Gastroesophageal sphincter (tissue), 4 donors: ENCODE measurements at regions not wholly inside any gene's neighbourhood (a gene's known extent, or its start where the extent isn't known, plus 50 kb on each side); places are given as distances from the start of the nearest gene placed in this dataset.

Experiments used
- ATAC-seq: fragments of 150-250 bp; one replicate; pipeline ENCODE4 v1.9.1; 2016; ENCODE audit warnings: mild to moderate bottlenecking, moderate library complexity
- H3K27ac ChIP-seq, 4 donors: fragments of 200-600 bp; sonication (generic) in 3 of 4; 1 replicate in 3 of 4; 2 replicates in 1 of 4; pipeline ENCODE4 v1.5.1; 2016 to 2019
- H3K27me3 ChIP-seq: fragments of 200-600 bp; sonication (generic); one replicate; pipeline ENCODE4 v1.5.1; 2019
- H3K36me3 ChIP-seq, 2 donors: fragments of 200-600 bp; sonication (generic); one replicate each; pipeline ENCODE4 v1.5.1; 2019; ENCODE audit warnings: control low read depth in 1 of 2
- H3K4me1 ChIP-seq, 3 donors: fragments of 200-600 bp; sonication (generic); 1 replicate in 2 of 3; 2 replicates in 1 of 3; pipeline ENCODE4 v1.5.1; 2016 to 2019; ENCODE audit warnings: control low read depth in 2 of 3
- H3K4me3 ChIP-seq, 2 donors: fragments of 200-600 bp; sonication (generic); one replicate each; pipeline ENCODE4 v1.5.1; 2019; ENCODE audit warnings: mild to moderate bottlenecking in 1 of 2, moderate library complexity in 1 of 2
- H3K9me3 ChIP-seq, 3 donors: fragments of 200-600 bp; sonication (generic); one replicate each; pipeline ENCODE4 v1.5.1; 2017 to 2019; ENCODE audit warnings: control low read depth in 2 of 3
- CTCF ChIP-seq, 4 experiments: fragments of 200-600 bp in 2 of 4; fragments of 450-650 bp in 2 of 4; sonication (generic) in 1 of 4; IDR thresholded peaks; one replicate each; pipeline ENCODE4 v1.5.1; 2017 to 2019; ENCODE audit warnings: antibody characterized with exemption in 4 of 4, mild to moderate bottlenecking in 2 of 4, moderate library complexity in 2 of 4
- EP300 ChIP-seq: sonication (generic); formaldehyde crosslinking; IDR thresholded peaks from one replicate; pipeline ENCODE4 v1.6.1; 2017; ENCODE audit warnings: antibody characterized with exemption, mild to moderate bottlenecking
- POLR2A ChIP-seq, 2 donors: fragments of 450-650 bp; IDR thresholded peaks; one replicate each; pipeline ENCODE4 v1.6.1; 2017; ENCODE audit warnings: antibody characterized with exemption in 2 of 2, mild to moderate bottlenecking in 2 of 2, moderate library complexity in 1 of 2
- POLR2AphosphoS5 ChIP-seq: sonication (generic); formaldehyde crosslinking; IDR thresholded peaks from one replicate; pipeline ENCODE4 v1.6.1; 2017; ENCODE audit warnings: antibody characterized with exemption
- WGBS, 2 donors: methylation state at CpG; one replicate each; pipeline ENCODE4 v1.1.5; 2018; ENCODE audit warnings: low coverage in 1 of 2; 5-methylcytosine and 5-hydroxymethylcytosine counted together

- ATAC-seq = no peak
- no peaks in the 10 kb centered on the region for H3K27me3 ChIP-seq
- H3K4me1 ChIP-seq = no peaks in the 10 kb centered on the region
- peaks cover 0 to 8% (median 0%) of the 10 kb centered on the region in 3 donors for H3K9me3 ChIP-seq
- H3K27ac ChIP-seq = no peak overlapping the region
- no peaks in the 10 kb centered on the region for H3K36me3 ChIP-seq
- WGBS, 2 donors = 86 to 96% methylated on average over 5 of the region's 5 CpGs
- H3K4me3 ChIP-seq = no peak overlapping the region
- TF ChIP-seq CTCF (IDR thresholded peaks at IDR 0.05) = no peak
- no peak for TF ChIP-seq EP300
- TF ChIP-seq POLR2A (IDR thresholded peaks at IDR 0.05) = no peak
- no peak for TF ChIP-seq POLR2AphosphoS5
Measured at GRCh38 chr2:193876980-193877379, 1682.2 kb upstream of the TMEFF2 start.

GRCh38 chr2:193869564-193869963 is 1674.8 kb upstream of the TMEFF2 start:
- 38 to 39% methylated on average over 4 of the region's 4 CpGs for WGBS, 2 donors
- TF ChIP-seq POLR2A (IDR thresholded peaks at IDR 0.05) (no peak), CTCF (IDR thresholded peaks at IDR 0.05) (no peak), POLR2AphosphoS5 (no peak), EP300 (no peak)
- Histone ChIP-seq H3K27ac (no peak overlapping the region), H3K36me3 (no peaks in the 10 kb centered on the region), H3K9me3 (no peaks in the 10 kb centered on the region), H3K27me3 (no peaks in the 10 kb centered on the region), H3K4me3 (no peak overlapping the region), H3K4me1 (no peaks in the 10 kb centered on the region)
- no peak for ATAC-seq

- no peak overlapping the region for H3K4me3 ChIP-seq
- H3K27ac ChIP-seq = no peak overlapping the region
- H3K27me3 ChIP-seq = no peaks in the 10 kb centered on the region
- H3K9me3 ChIP-seq = no peaks in the 10 kb centered on the region
- no peaks in the 10 kb centered on the region for H3K4me1 ChIP-seq
- 100% methylated on average over 2 of the region's 9 CpGs; no CpG with 5 or more reads in 1 of the 2 donors for WGBS, 2 donors
- H3K36me3 ChIP-seq = no peaks in the 10 kb centered on the region
- no peak for TF ChIP-seq EP300
- no peak for TF ChIP-seq CTCF (IDR thresholded peaks at IDR 0.05)
- no peak for TF ChIP-seq POLR2AphosphoS5
- TF ChIP-seq POLR2A (IDR thresholded peaks at IDR 0.05) = no peak
- ATAC-seq = no peak
Measured at GRCh38 chr2:193868833-193869232, 1674.1 kb upstream of the TMEFF2 start.

- no peaks in the 10 kb centered on the region for H3K4me1 ChIP-seq
- ATAC-seq = no peak
- TF ChIP-seq POLR2AphosphoS5 (no peak), CTCF (IDR thresholded peaks at IDR 0.05) (no peak), EP300 (no peak), POLR2A (IDR thresholded peaks at IDR 0.05) (no peak)
- no peaks in the 10 kb centered on the region for H3K27me3 ChIP-seq
- H3K27ac ChIP-seq = no peak overlapping the region
- 90% methylated on average over 2 of the region's 5 CpGs; no CpG with 5 or more reads in 1 of the 2 donors for WGBS, 2 donors
- H3K9me3 ChIP-seq = no peaks in the 10 kb centered on the region
- no peaks in the 10 kb centered on the region for H3K36me3 ChIP-seq
- H3K4me3 ChIP-seq = no peak overlapping the region
Measured at GRCh38 chr2:193868132-193868531, 1673.4 kb upstream of the TMEFF2 start.

GRCh38 chr2:193867454-193867853 is 1672.7 kb upstream of the TMEFF2 start:
- no peaks in the 10 kb centered on the region for H3K27me3 ChIP-seq
- H3K4me1 ChIP-seq = no peaks in the 10 kb centered on the region
- TF ChIP-seq CTCF (IDR thresholded peaks at IDR 0.05) = no peak
- no peak for TF ChIP-seq POLR2A (IDR thresholded peaks at IDR 0.05)
- no peak for TF ChIP-seq EP300
- TF ChIP-seq POLR2AphosphoS5 = no peak
- no peaks in the 10 kb centered on the region for H3K9me3 ChIP-seq
- 89 to 92% methylated on average over 4 to 5 of the region's 11 CpGs for WGBS, 2 donors
- H3K27ac ChIP-seq = no peak overlapping the region
- no peak overlapping the region for H3K4me3 ChIP-seq
- no peak for ATAC-seq
- H3K36me3 ChIP-seq = no peaks in the 10 kb centered on the region
